Stimulated activated naive CD4-positive, alpha-beta T cell (primary cell): ENCODE measurements at regions not wholly inside any gene's neighbourhood (a gene's known extent, or its start where the extent isn't known, plus 50 kb on each side); places are given as distances from the start of the nearest gene placed in this dataset.
"Not testable (repeated sequence)": the region's sequence is repeated elsewhere in the genome, so short reads cannot be mapped to it uniquely, and the experiment has no call there.

Source experiments
- DNase-seq, 6 experiments: peaks; one replicate each; lab custom pipeline; 2025; lab: John Stamatoyannopoulos, UW

- DNase-seq, result no peak
Observed at GRCh38 chr9:26789959-26790358, 102.6 kb downstream of the CAAP1 start.

DNA sequence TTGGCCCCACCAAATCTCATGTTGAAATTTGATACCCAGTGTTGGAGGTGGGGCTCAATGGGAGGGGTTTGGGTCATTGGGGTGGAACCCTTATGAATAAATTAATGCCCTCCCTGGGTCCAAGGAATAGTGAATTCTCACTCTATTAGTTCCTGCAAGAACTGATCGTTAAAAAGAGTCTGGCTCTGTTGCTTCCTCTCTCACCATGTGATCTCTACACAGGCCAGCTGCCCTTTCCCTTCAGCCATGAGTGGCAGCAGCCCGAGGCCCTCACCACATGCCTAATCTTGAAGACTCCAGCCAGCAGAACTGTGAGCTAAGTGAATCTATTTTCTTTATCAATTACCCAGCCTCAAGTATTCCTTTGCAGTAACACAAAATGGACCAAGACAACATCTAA, 106.0 kb downstream of the CAAP1 start:
- no peak for DNase-seq

DNA sequence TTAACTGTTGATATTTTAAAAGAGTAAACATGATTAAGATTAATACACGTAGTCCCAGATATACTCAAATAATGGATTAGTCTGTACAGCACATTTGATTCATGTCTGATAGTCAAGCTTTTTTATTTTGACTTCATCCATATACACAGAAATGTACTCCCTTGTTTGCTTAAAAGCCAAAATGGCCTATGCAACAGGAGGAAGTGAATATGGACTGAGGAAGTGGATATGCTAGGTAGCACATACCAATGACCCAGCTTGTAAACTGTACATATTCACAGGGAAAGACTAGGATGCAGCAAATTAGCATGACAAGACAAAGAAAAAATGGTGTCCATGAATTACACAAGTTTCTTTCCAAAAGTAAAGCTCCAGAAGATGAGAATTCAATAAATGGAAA, 109.7 kb downstream of the CAAP1 start:
- DNase-seq, result no peak

DNA sequence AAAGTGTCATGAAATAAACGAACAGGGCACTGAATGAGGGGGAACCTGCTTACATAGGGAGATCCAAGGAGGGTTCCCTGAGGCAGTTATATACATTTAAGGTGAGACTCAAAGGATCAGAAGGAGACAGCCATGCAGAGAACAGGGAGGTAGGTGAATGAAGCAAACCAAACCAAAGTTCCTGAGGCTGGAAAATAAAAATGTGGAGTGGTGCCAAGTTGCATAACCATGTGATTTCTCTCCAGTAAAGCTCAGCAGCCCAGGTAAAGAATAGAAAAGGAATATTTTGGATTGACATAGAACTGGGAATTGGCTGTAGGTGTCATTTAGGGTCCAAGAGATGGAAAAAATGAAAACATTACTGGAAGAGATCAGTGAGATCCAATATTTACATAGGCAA, 110.7 kb downstream of the CAAP1 start:
- DNase-seq, result no peak

GRCh38 chr9:26780307-26780706, 112.3 kb downstream of the CAAP1 start:
- DNase-seq, result not testable (repeated sequence)

DNA sequence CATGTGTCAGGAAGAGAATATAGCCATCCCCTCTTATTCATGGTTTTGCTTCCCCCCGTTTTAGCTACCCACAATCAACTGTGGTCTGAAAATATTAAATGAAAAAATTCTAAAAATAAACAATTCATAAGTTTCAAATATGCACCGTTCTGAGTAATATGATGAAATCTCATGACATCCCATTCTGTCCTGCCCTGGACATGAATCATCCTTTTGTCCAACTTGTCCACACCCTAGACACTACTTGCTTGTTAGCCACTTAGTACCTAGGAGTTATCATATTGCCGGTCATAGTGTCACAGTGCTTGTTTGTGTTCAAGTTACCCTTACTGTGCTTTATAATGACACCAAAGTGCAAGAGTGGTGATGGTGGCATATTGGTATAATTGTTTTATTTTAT, 113.5 kb downstream of the CAAP1 start:
- DNase-seq, result no peak

- no peak for DNase-seq
Observed at GRCh38 chr9:26775391-26775790, 117.2 kb downstream of the CAAP1 start.

- no peak for DNase-seq
Observed at GRCh38 chr9:26773056-26773455, 119.5 kb downstream of the CAAP1 start.

DNA sequence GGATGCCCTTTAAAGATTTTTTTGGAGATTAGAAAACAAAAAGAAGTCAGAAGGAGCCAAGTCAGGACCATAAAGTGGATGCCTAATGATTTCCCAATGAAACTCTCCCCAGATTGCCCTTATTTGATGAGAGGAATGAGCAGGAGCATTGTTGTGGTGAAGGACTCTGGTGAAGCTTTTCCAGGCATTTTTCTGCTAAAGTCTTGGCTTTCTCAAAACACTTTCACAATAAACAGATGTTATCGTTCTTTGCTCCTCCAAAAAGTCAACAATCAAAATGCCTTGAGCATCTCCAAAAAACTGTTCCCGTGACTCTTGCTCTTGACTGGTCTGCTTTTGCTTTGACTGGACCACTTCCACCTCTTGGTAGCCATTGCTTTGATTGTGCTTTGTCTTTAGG, 121.8 kb downstream of the CAAP1 start:
- DNase-seq, result no peak

DNA sequence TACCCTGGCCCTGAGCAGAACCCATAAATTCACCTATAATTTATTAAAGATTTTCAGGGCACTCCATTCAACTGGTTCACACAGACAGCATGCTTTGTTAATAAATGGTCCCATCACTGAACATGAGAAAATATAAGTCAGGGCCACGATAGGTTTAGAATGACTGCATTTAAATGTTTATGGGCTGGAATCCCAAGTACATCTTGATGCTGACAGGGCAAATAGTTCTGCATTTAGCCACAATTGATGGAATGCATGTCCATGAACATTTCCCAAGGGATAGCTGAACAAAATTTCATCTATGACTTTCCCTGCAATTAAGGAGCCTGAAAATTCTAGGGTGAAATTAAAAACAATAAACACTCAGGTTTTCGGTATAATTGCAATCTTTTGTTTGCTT, 124.5 kb downstream of the CAAP1 start:
- DNase-seq, result no peak

DNA sequence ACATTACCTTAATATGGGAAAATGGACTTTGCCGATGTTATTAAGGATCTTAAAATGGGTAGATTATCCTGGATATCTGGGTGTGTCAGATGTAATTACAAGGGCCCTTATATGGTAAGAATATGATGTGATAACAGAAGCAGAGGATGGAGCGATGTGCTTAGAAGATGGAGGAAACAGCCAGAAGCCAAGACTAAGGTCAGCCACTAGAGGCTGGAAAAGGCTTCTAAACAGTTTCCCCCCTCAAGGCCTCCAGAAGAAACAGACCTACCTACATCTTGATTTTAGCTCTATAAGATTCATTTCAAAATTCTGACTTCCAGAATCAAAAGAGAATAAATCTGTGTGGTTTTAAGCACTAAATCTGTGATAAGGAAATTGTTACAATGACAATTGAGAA, 131.9 kb downstream of the CAAP1 start:
- DNase-seq, result no peak

- DNase-seq, result no peak
Observed at GRCh38 chr9:26758655-26759054, 133.9 kb downstream of the CAAP1 start.

- DNase-seq, result no peak
Observed at GRCh38 chr9:26756881-26757280, 135.7 kb downstream of the CAAP1 start.

GRCh38 chr9:26755476-26755875, 137.1 kb downstream of the CAAP1 start:
- no peak for DNase-seq

- no peak for DNase-seq
Observed at GRCh38 chr9:26754509-26755164, 138.0 kb downstream of the CAAP1 start.

DNA sequence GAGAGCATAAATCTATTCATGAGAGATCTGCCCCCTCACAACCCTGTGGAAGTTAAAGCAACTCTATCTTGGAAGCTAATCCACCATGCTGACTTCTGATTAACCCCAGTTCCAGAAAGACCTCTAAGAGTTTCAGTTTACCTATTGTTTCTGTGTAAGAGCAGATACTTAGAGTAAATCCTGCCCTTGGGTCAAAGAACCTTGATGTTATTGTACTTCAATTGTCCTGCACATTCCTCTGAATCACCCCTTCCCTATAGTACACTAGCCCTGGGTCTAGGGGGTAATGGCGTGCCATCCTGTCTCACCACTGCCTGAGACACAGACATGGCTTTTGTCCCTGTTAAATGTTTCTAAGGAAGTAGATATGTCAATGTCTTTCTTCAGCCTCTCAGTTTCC, 138.6 kb downstream of the CAAP1 start:
- no peak for DNase-seq

DNA sequence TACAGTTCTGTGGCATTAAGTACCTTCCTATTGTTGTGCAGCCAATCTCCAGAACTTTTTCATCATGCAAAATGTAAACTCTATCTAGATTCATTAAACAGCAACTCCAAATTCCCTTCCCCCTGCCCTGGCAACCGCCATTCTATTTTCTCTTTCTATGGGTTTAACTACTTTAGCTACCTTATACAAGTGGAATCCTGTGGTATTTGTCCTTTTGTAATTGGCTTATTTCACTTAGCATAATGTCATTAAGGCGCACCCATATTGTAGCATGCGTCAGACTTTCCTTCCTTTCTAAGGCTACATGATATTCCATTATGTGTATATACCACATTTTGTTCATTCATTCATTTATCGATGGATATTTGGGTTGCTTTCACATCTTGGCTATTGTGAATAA, 142.4 kb downstream of the CAAP1 start:
- DNase-seq, result no peak

GRCh38 chr9:26748449-26749058, 144.0 kb downstream of the CAAP1 start:
- DNase-seq, result no peak

DNA sequence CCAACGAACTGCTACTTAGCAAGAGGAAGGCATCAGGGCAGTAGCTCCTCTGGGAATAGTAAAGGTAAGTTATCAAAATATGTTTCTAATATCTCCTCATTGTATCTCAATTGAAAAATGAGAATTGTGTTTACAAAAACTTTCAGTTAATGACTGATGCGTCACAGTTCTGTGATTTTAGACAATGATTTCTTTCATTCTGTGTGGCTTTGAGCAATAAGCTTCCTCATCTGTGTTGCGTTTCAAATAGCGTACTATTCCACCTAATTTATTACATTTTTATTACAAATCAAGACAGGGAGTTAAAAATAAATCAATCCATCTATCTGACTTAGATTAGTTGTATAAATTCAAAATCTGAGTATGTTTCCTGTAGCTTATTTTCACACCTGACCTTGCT, 145.0 kb downstream of the CAAP1 start:
- DNase-seq, result no peak

- DNase-seq, result no peak
Observed at GRCh38 chr9:26746357-26747072, 146.1 kb downstream of the CAAP1 start.

- DNase-seq, result no peak
Observed at GRCh38 chr9:26745111-26745510, 147.5 kb downstream of the CAAP1 start.

GRCh38 chr9:26744191-26744965, 148.2 kb downstream of the CAAP1 start:
- DNase-seq, result peak in 2 of 6 experiments; percentile 3 to 9
